H9 (cell line): ENCODE measurements at regions not wholly inside any gene's neighbourhood (a gene's known extent, or its start where the extent isn't known, plus 50 kb on each side); places are given as distances from the start of the nearest gene placed in this dataset.

Source experiments
- DNase-seq: peaks from one replicate; pipeline ENCODE4 v3.0.0-alpha.2; 2017
- H2AFZ ChIP-seq: one replicate; pipeline ENCODE4 v1.6.1; 2013; ENCODE audit warnings: mild to moderate bottlenecking, low read length, control low read depth, moderate library complexity
- H2AK5ac ChIP-seq: 2 replicates; pipeline ENCODE4 v1.6.1; 2013; ENCODE audit warnings: low read length, control low read depth, mixed read lengths; ENCODE audit not compliant: insufficient read length
- H2BK120ac ChIP-seq: one replicate; pipeline ENCODE4 v1.6.1; 2013; ENCODE audit warnings: low read depth, mild to moderate bottlenecking, low read length, control low read depth, inconsistent platforms; ENCODE audit not compliant: poor library complexity, severe bottlenecking
- H2BK12ac ChIP-seq: 2 replicates; pipeline ENCODE4 v1.6.1; 2013; ENCODE audit warnings: low read length, control low read depth, mixed read lengths, low read depth; ENCODE audit not compliant: insufficient read length
- H2BK15ac ChIP-seq: 2 replicates; pipeline ENCODE4 v1.6.1; 2013; ENCODE audit warnings: low read depth, low read length, control low read depth
- H2BK20ac ChIP-seq: one replicate; pipeline ENCODE4 v1.6.1; 2013; ENCODE audit warnings: low read depth, mild to moderate bottlenecking, low read length, control low read depth, inconsistent platforms; ENCODE audit not compliant: poor library complexity, severe bottlenecking
- H2BK5ac ChIP-seq: 2 replicates; pipeline ENCODE4 v1.6.1; 2013; ENCODE audit warnings: low read length, control low read depth, mixed read lengths; ENCODE audit not compliant: insufficient read length
- H3K14ac ChIP-seq: 2 replicates; pipeline ENCODE4 v1.6.1; 2013; ENCODE audit warnings: low read length, control low read depth; ENCODE audit not compliant: insufficient read depth
- H3K18ac ChIP-seq: 2 replicates; pipeline ENCODE4 v1.6.1; 2013; ENCODE audit warnings: low read depth, mild to moderate bottlenecking, mixed read lengths, low read length, control low read depth; ENCODE audit not compliant: insufficient read length
- H3K23ac ChIP-seq: 2 replicates; pipeline ENCODE4 v1.6.1; 2013; ENCODE audit warnings: low read length, control low read depth, mixed read lengths, low read depth; ENCODE audit not compliant: insufficient read length
- H3K23me2 ChIP-seq: 2 replicates; pipeline ENCODE4 v1.6.1; 2013; ENCODE audit warnings: low read depth, mild to moderate bottlenecking, mixed read lengths, low read length, control low read depth; ENCODE audit not compliant: insufficient read length, poor library complexity, severe bottlenecking
- H3K27ac ChIP-seq: 2 replicates; pipeline ENCODE4 v1.5.1; 2013; ENCODE audit warnings: low read length, control low read depth, mixed read lengths, low read depth; ENCODE audit not compliant: insufficient read length
- H3K27me3 ChIP-seq: 2 replicates; pipeline ENCODE4 v1.6.1; 2013; ENCODE audit warnings: low read length, control low read depth, inconsistent platforms; ENCODE audit not compliant: insufficient read depth
- H3K4ac ChIP-seq: 2 replicates; pipeline ENCODE4 v1.6.1; 2013; ENCODE audit warnings: low read depth, mild to moderate bottlenecking, control low read depth, inconsistent platforms, low read length, moderate library complexity
- H3K4me1 ChIP-seq: 2 replicates; pipeline ENCODE4 v1.6.1; 2013; ENCODE audit warnings: low read length, control low read depth, inconsistent platforms; ENCODE audit not compliant: insufficient read depth
- H3K4me2 ChIP-seq: 2 replicates; pipeline ENCODE4 v1.6.1; 2013; ENCODE audit warnings: low read length, control low read depth, mixed read lengths; ENCODE audit not compliant: insufficient read length, insufficient read depth
- H3K56ac ChIP-seq: 2 replicates; pipeline ENCODE4 v1.6.1; 2013; ENCODE audit warnings: low read depth, mild to moderate bottlenecking, mixed read lengths, low read length, control low read depth; ENCODE audit not compliant: insufficient read length
- H3K79me1 ChIP-seq: 2 replicates; pipeline ENCODE4 v1.6.1; 2013; ENCODE audit warnings: low read depth, mild to moderate bottlenecking, moderate library complexity, low read length, control low read depth, inconsistent platforms; ENCODE audit not compliant: insufficient read depth, poor library complexity, severe bottlenecking
- H3K79me2 ChIP-seq: 2 replicates; pipeline ENCODE4 v1.6.1; 2013; ENCODE audit warnings: low read length, control low read depth, inconsistent platforms; ENCODE audit not compliant: insufficient read depth
- H3K9ac ChIP-seq: 2 replicates; pipeline ENCODE4 v1.6.1; 2013; ENCODE audit warnings: low read length, control low read depth, mixed read lengths; ENCODE audit not compliant: insufficient read length; ENCODE audit errors: extremely low read depth
- H3K9me3 ChIP-seq: one replicate; pipeline ENCODE4 v1.6.1; 2013; ENCODE audit warnings: low read depth, low read length, inconsistent platforms; ENCODE audit not compliant: control insufficient read depth
- H3T11ph ChIP-seq: one replicate; pipeline ENCODE4 v1.6.1; 2013; ENCODE audit warnings: mild to moderate bottlenecking, low read length, control low read depth, inconsistent platforms
- H4K20me1 ChIP-seq: one replicate; pipeline ENCODE4 v1.6.1; 2013; ENCODE audit not compliant: control insufficient read depth, insufficient read length, insufficient read depth
- H4K5ac ChIP-seq: 2 replicates; pipeline ENCODE4 v1.6.1; 2013; ENCODE audit warnings: low read depth, mild to moderate bottlenecking, mixed read lengths, low read length, control low read depth; ENCODE audit not compliant: insufficient read length
- H4K8ac ChIP-seq: replicated peaks from 2 replicates; pipeline ENCODE4 v1.6.1; 2013; ENCODE audit warnings: low read length, control low read depth, mixed read lengths, low read depth; ENCODE audit not compliant: insufficient read length
- H4K91ac ChIP-seq: 2 replicates; pipeline ENCODE4 v1.6.1; 2013; ENCODE audit warnings: low read depth, mild to moderate bottlenecking, moderate library complexity, mixed read lengths, low read length, control low read depth; ENCODE audit not compliant: insufficient read length
- H3K27ac Mint-ChIP-seq, 3 experiments: 2 replicates in 2 of 3; 3 replicates in 1 of 3; pipeline ENCODE4 v1.8.0; 2020 to 2021; ENCODE audit warnings: mixed read lengths in 3 of 3, mild to moderate bottlenecking in 1 of 3, moderate library complexity in 1 of 3
- H3K27me3 Mint-ChIP-seq: 2 replicates; pipeline ENCODE4 v1.8.0; 2021; ENCODE audit warnings: low read depth, mild to moderate bottlenecking, moderate library complexity, mixed read lengths
- H3K36me3 Mint-ChIP-seq, 3 experiments: 2 replicates in 2 of 3; 3 replicates in 1 of 3; pipeline ENCODE4 v1.8.0; 2020 to 2021; ENCODE audit warnings: low read depth in 3 of 3, mixed read lengths in 3 of 3; ENCODE audit not compliant: insufficient read depth in 1 of 3
- H3K4me1 Mint-ChIP-seq, 2 experiments: 2 replicates each; pipeline ENCODE4 v1.8.0; 2020; ENCODE audit warnings: mixed read lengths in 2 of 2
- H3K4me3 Mint-ChIP-seq, 2 experiments: 2 replicates in 1 of 2; 3 replicates in 1 of 2; pipeline ENCODE4 v1.8.0; 2020 to 2021; ENCODE audit warnings: mild to moderate bottlenecking in 2 of 2, mixed read lengths in 2 of 2, moderate library complexity in 1 of 2
- H3K9me3 Mint-ChIP-seq, 2 experiments: 2 replicates in 1 of 2; 3 replicates in 1 of 2; pipeline ENCODE4 v1.8.0; 2020; ENCODE audit warnings: mild to moderate bottlenecking in 2 of 2, mixed read lengths in 2 of 2, moderate library complexity in 1 of 2
- WGBS: extraction: QIAGEN DNeasy Blood & Tissue Kit; methylation state at CpG from one replicate; pipeline ENCODE4 v1.1.7; 2013; ENCODE audit warnings: missing lambda C conversion rate, low lambda C conversion rate, mixed read lengths; ENCODE audit not compliant: insufficient read length; ENCODE audit errors: extremely low coverage; 5-methylcytosine and 5-hydroxymethylcytosine counted together
- TF ChIP-seq, protein P1 (sequence below): fragments of 200-600 bp; sonication (generic); conservative IDR thresholded peaks from 3 replicates; pipeline ENCODE4 v1.8.0; 2021; ENCODE audit warnings: antibody characterized with exemption, mild to moderate bottlenecking

DNA sequence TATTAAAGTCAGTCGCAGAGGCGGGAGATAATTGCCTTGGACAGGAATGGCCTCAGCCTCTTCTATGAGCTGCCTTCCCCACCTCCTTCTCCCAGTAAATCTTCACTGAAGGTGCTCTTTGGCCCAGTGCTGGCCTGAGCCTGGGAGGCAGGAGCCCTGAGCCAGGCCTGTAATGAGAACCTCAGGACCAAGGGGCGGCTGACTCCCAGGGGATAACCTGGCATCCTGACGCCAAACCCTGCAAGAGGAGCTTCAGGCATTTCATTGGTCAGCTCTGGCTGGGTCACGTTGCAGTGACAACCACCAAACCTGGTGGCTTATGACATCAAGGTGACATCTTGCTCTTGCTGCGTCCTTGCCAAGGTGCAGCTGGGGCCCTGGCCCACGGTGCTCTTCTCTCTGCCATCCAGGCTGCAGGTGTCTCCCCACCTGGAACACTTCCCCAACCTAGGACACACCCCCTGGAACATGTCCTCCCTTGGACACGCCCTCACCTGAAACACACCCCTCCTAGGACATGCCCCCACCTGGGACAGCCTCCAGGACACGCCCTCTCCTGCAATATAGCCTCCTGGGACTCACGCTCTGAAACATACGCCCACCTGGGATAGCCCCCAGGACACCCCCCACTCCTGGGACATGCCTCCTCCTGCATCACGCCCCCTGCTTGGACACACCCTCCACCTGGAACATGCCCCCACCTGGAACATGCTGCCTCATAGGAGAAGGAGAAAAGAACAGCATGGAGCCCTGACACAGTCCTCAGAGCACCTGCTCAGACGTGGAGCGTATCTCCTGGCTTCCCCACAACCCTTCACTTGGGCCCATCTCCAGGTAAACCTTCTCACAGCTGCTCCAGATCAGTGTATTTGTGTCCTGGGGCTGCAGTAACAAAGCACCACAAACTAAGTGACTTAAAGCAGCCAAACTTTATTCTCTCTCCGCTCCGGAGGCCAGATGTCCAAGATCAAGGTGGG, 333.6 kb downstream of the NPHP4 start:
- peak; percentile 67 for DNase-seq

More for the DNA sequence above, 333.6 kb downstream of the NPHP4 start:
- Histone ChIP-seq H3K4ac (no peak overlapping the region), H3K56ac (no peak overlapping the region), H2AFZ (no peak overlapping the region), H4K91ac (no peak overlapping the region), H4K5ac (no peak overlapping the region), H2AK5ac (no peak overlapping the region), H4K20me1 (no peaks in the 10 kb centered on the region), H2BK20ac (no peak overlapping the region), H2BK15ac (no peak overlapping the region), H3K4me2 (no peak overlapping the region), H3K23me2 (no peaks in the 10 kb centered on the region), H3K4me1 (no peaks in the 10 kb centered on the region), H2BK120ac (no peak overlapping the region), H2BK12ac (no peak overlapping the region), H3K9me3 (no peaks in the 10 kb centered on the region), H3K18ac (no peak overlapping the region), H3K79me2 (no peaks in the 10 kb centered on the region), H4K8ac (no peak overlapping the region), H3K27me3 (no peaks in the 10 kb centered on the region), H3K14ac (no peak overlapping the region), H3K9ac (no peak overlapping the region), H3K27ac (no peak overlapping the region), H3T11ph (no peak overlapping the region), H3K79me1 (no peaks in the 10 kb centered on the region), H3K23ac (no peak overlapping the region), H2BK5ac (no peak overlapping the region)
- Mint-ChIP-seq H3K9me3 (peaks cover 2 to 4% of the 10 kb centered on the region in 2 experiments; a peak in 3 of 5 replicates), H3K4me1 (peaks cover 3 to 5% of the 10 kb centered on the region in 2 experiments; a peak in 2 of 4 replicates), H3K4me3 (no peak overlapping the region; a peak in 1 of 5 replicates), H3K36me3 (no peaks in the 10 kb centered on the region), H3K27me3 (peaks cover 11% of the 10 kb centered on the region), H3K27ac (peak overlapping the region in 1 of 3 experiments; percentile 80; a peak in 1 of 7 replicates)
- TF ChIP-seq, protein P1, sequence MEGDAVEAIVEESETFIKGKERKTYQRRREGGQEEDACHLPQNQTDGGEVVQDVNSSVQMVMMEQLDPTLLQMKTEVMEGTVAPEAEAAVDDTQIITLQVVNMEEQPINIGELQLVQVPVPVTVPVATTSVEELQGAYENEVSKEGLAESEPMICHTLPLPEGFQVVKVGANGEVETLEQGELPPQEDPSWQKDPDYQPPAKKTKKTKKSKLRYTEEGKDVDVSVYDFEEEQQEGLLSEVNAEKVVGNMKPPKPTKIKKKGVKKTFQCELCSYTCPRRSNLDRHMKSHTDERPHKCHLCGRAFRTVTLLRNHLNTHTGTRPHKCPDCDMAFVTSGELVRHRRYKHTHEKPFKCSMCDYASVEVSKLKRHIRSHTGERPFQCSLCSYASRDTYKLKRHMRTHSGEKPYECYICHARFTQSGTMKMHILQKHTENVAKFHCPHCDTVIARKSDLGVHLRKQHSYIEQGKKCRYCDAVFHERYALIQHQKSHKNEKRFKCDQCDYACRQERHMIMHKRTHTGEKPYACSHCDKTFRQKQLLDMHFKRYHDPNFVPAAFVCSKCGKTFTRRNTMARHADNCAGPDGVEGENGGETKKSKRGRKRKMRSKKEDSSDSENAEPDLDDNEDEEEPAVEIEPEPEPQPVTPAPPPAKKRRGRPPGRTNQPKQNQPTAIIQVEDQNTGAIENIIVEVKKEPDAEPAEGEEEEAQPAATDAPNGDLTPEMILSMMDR, result no peak
- WGBS, result no CpG with 5 or more reads among the region's 16 CpGs
